ENCODE measurements at regions not wholly inside any gene's neighbourhood (a gene's known extent, or its start where the extent isn't known, plus 50 kb on each side); places are given as distances from the start of the nearest gene placed in this dataset.

- no peaks in the 10 kb centered on the region for H3K36me3 ChIP-seq (ENCODE audit: control insufficient read depth, insufficient read depth, low read length)
- DNase-seq (ENCODE audit: low read depth, low spot score): no peak
- in situ Hi-C loops (cut with HindIII; ENCODE audit: low pct_unique_long_range_greater_than_20kb, low sequenced_read_pairs) (no loop called here), intact Hi-C loops (cut with micrococcal nuclease; ENCODE audit: unreplicated experiment) (no loop called here)
- BruUV-seq (replicated peaks): no TSS peak
- TF ChIP-seq POLR2AphosphoS5 (IDR thresholded peaks at IDR 0.05; ENCODE audit: low read depth, low read length) (no peak), SIN3A (IDR thresholded peaks at IDR 0.05; ENCODE audit: borderline replicate concordance, insufficient read depth, low read depth, low read length) (no peak), CTCF (IDR thresholded peaks at IDR 0.05) (no peak), TCF7L2 (IDR thresholded peaks at IDR 0.05; ENCODE audit: low read depth, low read length) (no peak), REST (IDR thresholded peaks at IDR 0.05; ENCODE audit: insufficient read depth in 1 of 2, low read depth in 2 of 2, low read length in 1 of 2) (no peak)
- CTCF ChIA-PET: no interaction called here
- H3K4me3 ChIP-seq (ENCODE audit: low read depth in 2 of 2, low read length in 2 of 2): no peak overlapping the region
- H3K27ac ChIP-seq (ENCODE audit: low read length): no peak overlapping the region
- H3K4me1 ChIP-seq (ENCODE audit: control insufficient read depth, insufficient read depth, low read length): no peaks in the 10 kb centered on the region
- no peak for ATAC-seq
- no peaks in the 10 kb centered on the region for H3K9me3 ChIP-seq (ENCODE audit: control insufficient read depth, insufficient read depth, low read depth, low read length)
- H3K27me3 ChIP-seq (ENCODE audit: control insufficient read depth, insufficient read depth, low read length): no peaks in the 10 kb centered on the region
- POLR2A ChIA-PET: no interaction called here
Observed at GRCh38 chr18:45304558-45304957, 310.7 kb upstream of the SLC14A2 start.

- H3K27ac ChIP-seq (ENCODE audit: low read length): no peak overlapping the region
- CTCF ChIA-PET: no interaction called here
- no TSS peak for BruUV-seq (replicated peaks)
- DNase-seq (ENCODE audit: low read depth, low spot score): no peak
- in situ Hi-C loops (cut with HindIII; ENCODE audit: low pct_unique_long_range_greater_than_20kb, low sequenced_read_pairs): no loop called here
- no peak for ATAC-seq
- H3K9me3 ChIP-seq (ENCODE audit: control insufficient read depth, insufficient read depth, low read depth, low read length): no peaks in the 10 kb centered on the region
- intact Hi-C loops (cut with micrococcal nuclease; ENCODE audit: unreplicated experiment): no loop called here
- no peaks in the 10 kb centered on the region for H3K27me3 ChIP-seq (ENCODE audit: control insufficient read depth, insufficient read depth, low read length)
- H3K4me3 ChIP-seq (ENCODE audit: low read depth in 2 of 2, low read length in 2 of 2): no peak overlapping the region
- no peaks in the 10 kb centered on the region for H3K36me3 ChIP-seq (ENCODE audit: control insufficient read depth, insufficient read depth, low read length)
- POLR2A ChIA-PET: no interaction called here
- H3K4me1 ChIP-seq (ENCODE audit: control insufficient read depth, insufficient read depth, low read length): no peaks in the 10 kb centered on the region
- TF ChIP-seq POLR2AphosphoS5 (IDR thresholded peaks at IDR 0.05; ENCODE audit: low read depth, low read length): no peak
- no peak for TF ChIP-seq TCF7L2 (IDR thresholded peaks at IDR 0.05; ENCODE audit: low read depth, low read length)
- TF ChIP-seq CTCF (IDR thresholded peaks at IDR 0.05): no peak
Observed at GRCh38 chr18:45312555-45313126, 302.6 kb upstream of the SLC14A2 start.

Data from Panc1 (cell line).